ENCODE measurements at regions not wholly inside any gene's neighbourhood (a gene's known extent, or its start where the extent isn't known, plus 50 kb on each side); places are given as distances from the start of the nearest gene placed in this dataset.

DNA sequence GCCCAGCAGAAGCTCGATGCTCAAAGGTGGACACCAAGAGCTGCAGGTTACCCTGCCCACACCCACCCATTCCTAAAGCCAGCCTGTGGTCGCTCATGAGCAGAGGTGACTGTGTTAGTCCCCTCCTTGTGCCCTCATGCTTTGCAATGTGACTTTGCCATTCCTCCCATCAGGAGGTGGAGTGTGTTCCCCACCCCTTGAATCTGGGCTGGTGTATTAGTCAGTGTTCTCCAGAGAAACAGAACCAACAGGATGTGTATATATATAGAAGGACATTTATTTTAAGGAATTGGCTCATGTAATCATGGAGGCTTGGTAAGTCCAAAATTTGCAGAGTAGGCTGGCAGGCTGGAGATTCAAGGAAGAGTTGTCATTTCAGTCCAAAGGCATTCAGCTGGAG, 54.4 kb upstream of the RNF24 start:
- no peak for DNase-seq

- no peak for DNase-seq
Measured at GRCh38 chr20:4068708-4069107, 53.4 kb upstream of the RNF24 start.

DNA sequence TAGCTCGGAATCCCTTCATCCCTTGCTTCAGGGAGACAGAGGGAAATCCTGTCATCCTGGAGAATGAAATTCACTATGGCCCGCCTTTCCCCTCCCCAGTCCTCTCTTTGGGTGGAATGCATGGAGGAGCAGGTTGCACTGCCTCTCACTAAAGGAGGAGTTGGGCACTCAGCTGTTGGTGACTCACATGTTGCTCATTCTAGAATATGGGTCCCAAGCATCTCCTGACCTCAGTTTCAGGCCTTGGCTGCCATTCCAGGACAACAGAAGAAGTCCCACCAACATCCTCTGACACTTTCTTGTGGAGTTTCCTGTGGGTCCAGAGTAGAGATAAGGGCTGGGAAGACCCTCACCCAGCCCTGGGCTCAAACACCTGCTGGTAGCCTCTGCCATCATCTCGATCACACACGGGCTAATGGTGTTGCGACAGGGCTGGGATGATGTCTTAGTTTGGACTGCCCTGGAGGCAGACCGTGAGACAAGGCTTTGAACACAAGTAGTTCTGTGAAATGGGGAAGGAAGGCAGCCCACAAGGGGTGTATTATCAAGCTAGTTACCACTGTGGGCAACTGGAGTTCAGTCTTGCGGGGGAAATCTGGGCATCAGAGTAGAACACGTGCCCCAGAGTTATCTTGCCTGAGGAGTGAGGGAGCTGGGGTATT, 52.4 kb upstream of the RNF24 start:
- DNase-seq = no peak

GRCh38 chr20:4066551-4066950, 51.2 kb upstream of the RNF24 start:
- DNase-seq = no peak

DNA sequence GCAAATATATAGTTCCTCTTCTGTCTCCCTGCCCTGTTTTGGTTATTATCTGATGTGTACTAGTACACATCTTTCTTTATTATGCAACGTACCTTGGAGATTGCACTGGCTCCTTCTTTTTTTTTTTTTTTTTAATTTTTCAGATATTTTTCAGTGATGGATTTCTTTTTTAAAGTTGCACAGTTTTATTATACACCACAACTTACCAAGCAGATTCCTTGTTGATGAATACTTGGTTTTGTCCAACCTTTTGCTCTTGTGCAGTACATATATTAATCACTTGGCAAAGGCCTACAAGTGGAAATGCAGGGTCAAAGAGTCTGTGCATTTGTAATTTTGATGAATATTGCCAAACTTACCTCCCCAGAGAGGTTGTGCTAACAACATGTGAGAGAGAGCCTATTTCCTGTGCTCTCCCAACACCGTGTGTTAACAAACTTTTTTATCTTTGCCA, 50.1 kb upstream of the RNF24 start:
- no peak for DNase-seq

Data from activated T-cell treated with anti-CD3 and anti-CD28 coated beads for 4 hours (primary cell).